ENCODE measurements at regions not wholly inside any gene's neighbourhood (a gene's known extent, or its start where the extent isn't known, plus 50 kb on each side); places are given as distances from the start of the nearest gene placed in this dataset.

GRCh38 chr10:126777714-126778113 lies 107.2 kb upstream of the C10orf90 start:
- TF ChIP-seq CTCF (IDR thresholded peaks at IDR 0.05), result no peak
- TF ChIP-seq POLR2A (IDR thresholded peaks at IDR 0.05), result no peak
